ENCODE measurements at regions not wholly inside any gene's neighbourhood (a gene's known extent, or its start where the extent isn't known, plus 50 kb on each side); places are given as distances from the start of the nearest gene placed in this dataset.

GRCh38 chr13:109862627-109863026 lies 76.2 kb upstream of the IRS2 start:
- intact Hi-C loops (cut with DNase I): no loop called here
- Histone ChIP-seq H3K4me3 (no peak overlapping the region), H3K27ac (no peak overlapping the region), H3K9ac (ENCODE audit: low read depth in 2 of 2, low read length in 2 of 2) (no peak overlapping the region), H3K9me3 (no peaks in the 10 kb centered on the region), H3K4me1 (no peaks in the 10 kb centered on the region), H3K36me3 (no peaks in the 10 kb centered on the region), H3K27me3 (no peaks in the 10 kb centered on the region)
- TF ChIP-seq, protein P1, sequence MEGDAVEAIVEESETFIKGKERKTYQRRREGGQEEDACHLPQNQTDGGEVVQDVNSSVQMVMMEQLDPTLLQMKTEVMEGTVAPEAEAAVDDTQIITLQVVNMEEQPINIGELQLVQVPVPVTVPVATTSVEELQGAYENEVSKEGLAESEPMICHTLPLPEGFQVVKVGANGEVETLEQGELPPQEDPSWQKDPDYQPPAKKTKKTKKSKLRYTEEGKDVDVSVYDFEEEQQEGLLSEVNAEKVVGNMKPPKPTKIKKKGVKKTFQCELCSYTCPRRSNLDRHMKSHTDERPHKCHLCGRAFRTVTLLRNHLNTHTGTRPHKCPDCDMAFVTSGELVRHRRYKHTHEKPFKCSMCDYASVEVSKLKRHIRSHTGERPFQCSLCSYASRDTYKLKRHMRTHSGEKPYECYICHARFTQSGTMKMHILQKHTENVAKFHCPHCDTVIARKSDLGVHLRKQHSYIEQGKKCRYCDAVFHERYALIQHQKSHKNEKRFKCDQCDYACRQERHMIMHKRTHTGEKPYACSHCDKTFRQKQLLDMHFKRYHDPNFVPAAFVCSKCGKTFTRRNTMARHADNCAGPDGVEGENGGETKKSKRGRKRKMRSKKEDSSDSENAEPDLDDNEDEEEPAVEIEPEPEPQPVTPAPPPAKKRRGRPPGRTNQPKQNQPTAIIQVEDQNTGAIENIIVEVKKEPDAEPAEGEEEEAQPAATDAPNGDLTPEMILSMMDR (IDR thresholded peaks at IDR 0.05): no peak
- no peak for DNase-seq

- Histone ChIP-seq H3K27ac (no peak overlapping the region), H3K4me3 (no peak overlapping the region), H3K9me3 (no peaks in the 10 kb centered on the region), H3K9ac (ENCODE audit: low read depth in 2 of 2, low read length in 2 of 2) (no peak overlapping the region), H3K36me3 (no peaks in the 10 kb centered on the region), H3K27me3 (no peaks in the 10 kb centered on the region), H3K4me1 (no peaks in the 10 kb centered on the region)
- TF ChIP-seq, protein P1 (IDR thresholded peaks at IDR 0.05): no peak
- intact Hi-C loops (cut with DNase I): no loop called here
- DNase-seq: no peak
Observed at GRCh38 chr13:109859898-109860297, 73.5 kb upstream of the IRS2 start.

DNA sequence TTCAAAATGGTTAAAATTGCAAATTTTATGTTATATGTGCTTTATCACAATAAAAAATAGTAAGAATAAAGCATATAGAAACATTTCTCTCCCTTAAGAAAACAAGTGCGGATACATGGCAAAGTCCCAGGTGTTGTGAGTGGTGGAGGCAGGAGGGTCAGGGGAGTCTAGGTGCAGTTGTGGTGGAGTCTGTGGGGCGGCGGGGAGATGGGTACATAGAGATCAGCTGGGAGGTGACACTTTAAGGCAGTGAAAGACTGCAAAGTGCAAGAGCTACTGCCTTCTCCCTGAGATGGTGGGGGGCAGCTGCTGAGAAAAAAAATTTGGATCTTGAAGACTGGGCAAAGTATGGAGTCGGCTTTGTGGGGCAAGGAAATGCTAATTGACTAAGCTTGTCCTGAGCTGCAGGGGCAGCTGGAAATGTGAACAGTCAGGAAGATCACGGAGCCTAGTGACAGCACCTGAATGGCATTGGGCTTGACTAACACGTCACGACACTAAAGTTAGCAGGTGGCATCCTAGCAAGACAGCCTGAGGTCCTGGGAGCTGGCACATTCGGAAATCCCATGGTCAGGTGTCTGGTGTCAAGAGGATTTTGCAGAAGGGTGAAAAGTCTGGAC lies 72.9 kb upstream of the IRS2 start:
- no peaks in the 10 kb centered on the region for H3K36me3 ChIP-seq
- H3K9me3 ChIP-seq: no peaks in the 10 kb centered on the region
- no peak overlapping the region for H3K4me3 ChIP-seq
- DNase-seq: no peak
- TF ChIP-seq, protein P1 (IDR thresholded peaks at IDR 0.05): no peak
- H3K4me1 ChIP-seq: no peaks in the 10 kb centered on the region
- no peak overlapping the region for H3K9ac ChIP-seq (ENCODE audit: low read depth in 2 of 2, low read length in 2 of 2)
- H3K27me3 ChIP-seq: no peaks in the 10 kb centered on the region
- H3K27ac ChIP-seq: no peak overlapping the region
- intact Hi-C loops (cut with DNase I): no loop called here

GRCh38 chr13:109858319-109858718 lies 71.9 kb upstream of the IRS2 start:
- intact Hi-C loops (cut with DNase I): no loop called here
- no peaks in the 10 kb centered on the region for H3K36me3 ChIP-seq
- H3K4me1 ChIP-seq: no peaks in the 10 kb centered on the region
- H3K9ac ChIP-seq (ENCODE audit: low read depth in 2 of 2, low read length in 2 of 2): no peak overlapping the region
- H3K27ac ChIP-seq: no peak overlapping the region
- no peaks in the 10 kb centered on the region for H3K27me3 ChIP-seq
- no peak overlapping the region for H3K4me3 ChIP-seq
- no peak for DNase-seq
- H3K9me3 ChIP-seq: no peaks in the 10 kb centered on the region
- TF ChIP-seq, protein P1 (IDR thresholded peaks at IDR 0.05): no peak

GRCh38 chr13:109857803-109858202 lies 71.4 kb upstream of the IRS2 start:
- TF ChIP-seq, protein P1 (IDR thresholded peaks at IDR 0.05): no peak
- intact Hi-C loops (cut with DNase I): no loop called here
- H3K9ac ChIP-seq (ENCODE audit: low read depth in 2 of 2, low read length in 2 of 2): no peak overlapping the region
- H3K27me3 ChIP-seq: no peaks in the 10 kb centered on the region
- no peak for DNase-seq
- H3K27ac ChIP-seq: no peak overlapping the region
- H3K4me1 ChIP-seq: no peaks in the 10 kb centered on the region
- H3K36me3 ChIP-seq: no peaks in the 10 kb centered on the region
- no peak overlapping the region for H3K4me3 ChIP-seq
- no peaks in the 10 kb centered on the region for H3K9me3 ChIP-seq
